ENCODE measurements at regions not wholly inside any gene's neighbourhood (a gene's known extent, or its start where the extent isn't known, plus 50 kb on each side); places are given as distances from the start of the nearest gene placed in this dataset.

- no peak overlapping the region for H3K4me2 ChIP-seq (ENCODE audit: low read depth, low read length)
- in situ Hi-C loops (cut with HindIII; ENCODE audit: extremely low pct_ligation_motif_present, low pct_unique_long_range_greater_than_20kb) (no loop called here), intact Hi-C loops (cut with micrococcal nuclease; ENCODE audit: unreplicated experiment) (no loop called here)
- DNase-seq (ENCODE audit: low spot score) = no peak
- FAIRE-seq = no peak
- no peak overlapping the region for H3K9ac ChIP-seq (ENCODE audit: insufficient read depth, low read depth, low read length)
- H4K20me1 ChIP-seq (ENCODE audit: insufficient read depth, low read length) = no peaks in the 10 kb centered on the region
- ATAC-seq = no peak
- no peak overlapping the region for H3K4me3 ChIP-seq (replicated peaks in 1 of 3; ENCODE audit: insufficient read depth in 1 of 3, low read depth in 2 of 3, low read length in 3 of 3)
- H3K27ac ChIP-seq (ENCODE audit: extremely low read length, insufficient read depth, low read length) = no peak overlapping the region
- no peaks in the 10 kb centered on the region for H3K27me3 ChIP-seq (ENCODE audit: control insufficient read depth in 1 of 2, insufficient read depth in 2 of 2, low read length in 2 of 2)
- WGBS (ENCODE audit: low lambda C conversion rate) = 0% methylated on average over 1 of the region's 1 CpG
- no peak for TF ChIP-seq ZNF7 (CRISPR knock-in tag; IDR thresholded peaks at IDR 0.05)
- no peak for TF ChIP-seq SYNCRIP (IDR thresholded peaks at IDR 0.05; ENCODE audit: insufficient read depth, low read depth, low read length)
- TF ChIP-seq ZNF383 (CRISPR knock-in tag; IDR thresholded peaks at IDR 0.05; ENCODE audit: borderline replicate concordance) = no peak
- TF ChIP-seq ZNF652 (CRISPR knock-in tag; IDR thresholded peaks at IDR 0.05; ENCODE audit: borderline replicate concordance, low read depth) = no peak
- no peak for TF ChIP-seq JDP2 (CRISPR knock-in tag; IDR thresholded peaks at IDR 0.05; ENCODE audit: borderline replicate concordance)
- no peak for TF ChIP-seq ZNF513 (CRISPR knock-in tag; conservative IDR thresholded peaks at IDR 0.05)
- no peak for TF ChIP-seq PHF5A (CRISPR knock-in tag; IDR thresholded peaks at IDR 0.05; ENCODE audit: low read depth, unreplicated experiment)
- no peak for TF ChIP-seq RELA (CRISPR knock-in tag; IDR thresholded peaks at IDR 0.05)
- TF ChIP-seq JUNB (CRISPR knock-in tag; IDR thresholded peaks at IDR 0.05; ENCODE audit: borderline replicate concordance) = no peak
- no peak for TF ChIP-seq ZNF713 (CRISPR knock-in tag; IDR thresholded peaks at IDR 0.05)
- no peak for TF ChIP-seq ZNF251 (CRISPR knock-in tag; IDR thresholded peaks at IDR 0.05)
- no peak for TF ChIP-seq DNMT3B (CRISPR knock-in tag; conservative IDR thresholded peaks at IDR 0.05)
- no peak for TF ChIP-seq STAT5B (CRISPR knock-in tag; IDR thresholded peaks at IDR 0.05)
- TF ChIP-seq ZNF274 (CRISPR knock-in tag; IDR thresholded peaks at IDR 0.05) = no peak
- no peaks in the 10 kb centered on the region for H3K9me3 ChIP-seq (ENCODE audit: low read length)
- POLR2A ChIA-PET = no interaction called here
- no peaks in the 10 kb centered on the region for H3K36me3 ChIP-seq (replicated peaks in 1 of 2; ENCODE audit: control insufficient read depth in 1 of 2, insufficient read depth in 2 of 2, low read length in 2 of 2)
- CTCF ChIA-PET (ENCODE audit: low intra/inter-chr PET ratio, low total read pairs) = no interaction called here
- H3K4me1 ChIP-seq (ENCODE audit: insufficient read depth, low read length) = no peaks in the 10 kb centered on the region
- H2AFZ ChIP-seq (ENCODE audit: low read length) = no peak overlapping the region
- no TSS peak for BruUV-seq (replicated peaks)
- H3K79me2 ChIP-seq (ENCODE audit: insufficient read depth, low read length) = no peaks in the 10 kb centered on the region
These were observed 416.7 kb downstream of the ZIC3 start for GRCh38 chrX:137982472-137983172.
